HG03066 (cell line): ENCODE measurements at regions not wholly inside any gene's neighbourhood (a gene's known extent, or its start where the extent isn't known, plus 50 kb on each side); places are given as distances from the start of the nearest gene placed in this dataset.

ENCODE experiments used
- ATAC-seq: cut with Tn5 transposase; IDR thresholded peaks from one replicate; pipeline ENCODE4 v1.9.1; 2021; ENCODE audit warnings: low read depth; ENCODE audit not compliant: unreplicated experiment

- ATAC-seq = no peak
Measured at GRCh38 chr9:99326112-99326916, 104.2 kb downstream of the SEC61B start.

DNA sequence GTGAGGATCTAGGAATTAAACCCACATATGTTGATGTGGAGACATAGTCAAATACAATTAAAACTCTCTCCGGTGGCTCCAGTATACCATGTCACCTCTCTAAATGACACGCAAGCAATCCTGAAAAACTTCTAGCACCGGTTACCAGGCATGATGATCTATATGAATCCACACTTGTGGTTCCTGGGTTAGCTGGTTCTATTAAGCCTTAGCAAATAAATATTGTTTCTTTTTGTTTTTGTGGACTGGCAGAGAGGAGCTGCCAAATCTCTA lies 104.8 kb downstream of the SEC61B start:
- ATAC-seq = no peak

GRCh38 chr9:99327667-99328066 lies 105.6 kb downstream of the SEC61B start:
- no peak for ATAC-seq

DNA sequence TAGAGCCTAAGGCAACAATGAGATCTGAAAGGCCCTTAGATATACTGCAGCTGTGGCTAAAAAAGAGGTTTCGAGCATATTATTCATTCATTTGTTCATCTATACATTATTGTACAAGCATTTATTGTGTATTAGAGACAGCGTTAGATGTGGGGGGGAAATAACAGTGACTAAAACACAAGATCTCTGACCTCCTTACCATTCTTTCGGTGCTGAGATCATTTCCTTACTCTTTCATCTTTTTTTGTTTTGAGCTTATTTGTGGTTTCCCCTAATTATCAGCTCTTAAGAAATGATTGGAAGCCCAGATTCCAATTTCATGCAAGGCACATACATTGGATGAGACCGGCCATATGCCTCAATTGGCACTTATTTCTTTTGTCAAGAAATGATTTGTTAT lies 113.2 kb downstream of the SEC61B start:
- no peak for ATAC-seq

DNA sequence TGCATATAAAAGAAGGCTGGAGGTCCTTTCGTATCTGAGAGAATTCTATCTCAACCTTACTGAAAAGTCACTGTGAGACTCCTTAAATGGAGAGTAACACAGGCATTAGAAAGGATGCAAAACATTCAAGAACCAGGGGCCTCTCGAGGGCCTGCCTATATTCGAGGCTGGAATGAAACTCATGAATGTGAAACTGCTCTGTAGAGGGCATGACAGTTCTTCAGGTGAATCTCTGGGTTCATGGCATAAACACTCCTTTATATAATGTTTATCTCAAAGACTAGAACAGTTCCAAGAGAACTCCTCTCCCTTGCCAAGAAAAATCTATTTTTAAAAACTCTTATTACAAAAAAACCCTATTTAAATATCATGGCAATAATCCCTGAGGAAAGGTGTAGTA lies 113.9 kb downstream of the SEC61B start:
- no peak for ATAC-seq

DNA sequence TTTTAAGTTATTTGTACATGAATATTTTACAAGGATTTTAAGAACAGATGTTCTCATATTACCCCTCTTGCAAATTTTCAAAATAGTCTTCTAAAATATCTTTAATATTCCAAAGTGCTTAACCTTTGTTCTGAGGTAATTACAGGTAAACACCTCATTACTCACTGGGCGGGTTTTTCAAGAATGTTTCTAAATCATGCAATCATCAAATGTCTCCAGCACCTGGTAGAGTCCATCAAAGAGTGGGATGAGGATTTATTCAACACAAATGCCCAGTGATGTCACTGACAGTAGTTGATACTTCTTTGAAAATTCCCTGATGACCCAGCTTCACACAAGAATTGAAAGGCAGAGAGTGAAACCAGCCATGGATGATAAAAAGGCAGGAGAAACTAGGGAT lies 114.4 kb downstream of the SEC61B start:
- ATAC-seq = no peak

DNA sequence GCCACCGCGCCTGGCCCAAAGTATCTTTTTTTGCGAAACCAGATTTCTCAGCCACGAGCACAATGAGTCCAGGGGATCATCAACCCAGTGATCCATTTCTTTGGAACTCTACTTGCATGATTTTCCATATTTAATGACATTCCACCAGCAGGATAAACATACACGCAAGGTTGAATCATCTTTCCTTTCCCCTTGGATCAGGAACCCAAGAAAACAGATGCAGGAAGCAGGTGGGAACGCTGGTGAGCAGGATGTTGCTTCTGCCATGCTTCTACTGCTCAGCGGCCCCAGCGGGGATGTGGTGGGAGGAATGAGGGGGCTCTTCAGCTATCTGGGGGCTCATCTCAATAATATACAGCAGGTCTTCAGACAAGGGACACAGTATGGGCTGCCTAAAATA lies 118.2 kb downstream of the SEC61B start:
- ATAC-seq = no peak

GRCh38 chr9:99341686-99342085 lies 119.6 kb downstream of the SEC61B start:
- ATAC-seq = no peak

DNA sequence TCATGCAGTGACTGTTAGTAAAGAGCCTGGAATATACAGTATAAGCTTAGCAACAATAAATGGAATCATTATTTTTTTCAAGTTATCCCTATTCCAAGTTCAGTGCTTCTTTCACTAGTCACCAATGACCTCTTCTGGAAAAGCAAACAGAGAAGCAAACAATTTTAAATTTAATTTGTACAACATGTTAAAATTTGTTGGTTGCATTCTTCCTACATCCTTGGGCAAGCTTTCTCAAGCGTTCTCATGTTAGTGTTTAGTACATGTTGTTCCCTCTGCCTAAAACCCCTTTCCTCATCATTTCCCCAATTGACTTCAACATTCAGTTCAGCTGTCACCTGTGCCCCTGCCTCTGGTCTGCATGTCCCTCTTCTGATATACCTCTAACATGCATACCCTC lies 123.4 kb downstream of the SEC61B start:
- ATAC-seq = no peak

GRCh38 chr9:99345942-99346341 lies 123.9 kb downstream of the SEC61B start:
- no peak for ATAC-seq

- no peak for ATAC-seq
Measured at GRCh38 chr9:99347568-99347967, 125.5 kb downstream of the SEC61B start.

DNA sequence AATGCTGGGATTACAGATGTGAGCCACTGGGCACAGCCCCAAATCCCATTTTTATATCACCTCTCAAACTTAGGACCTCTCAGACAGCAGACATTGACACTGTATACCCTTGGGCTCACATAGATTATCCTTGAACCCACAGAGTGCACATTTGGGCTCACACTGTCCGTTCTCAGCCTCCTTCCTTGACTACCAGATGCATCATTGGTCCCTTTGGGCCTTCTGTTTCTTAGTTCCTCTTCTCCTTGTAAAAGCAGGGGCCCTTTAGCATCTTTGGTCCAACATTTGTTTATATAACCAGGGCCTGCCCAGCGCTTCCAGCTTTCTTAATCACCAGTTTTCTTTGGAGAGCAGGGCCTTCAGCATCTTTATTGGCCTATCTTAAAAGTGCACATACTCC lies 126.2 kb downstream of the SEC61B start:
- no peak for ATAC-seq

- no peak for ATAC-seq
Measured at GRCh38 chr9:99349870-99350269, 127.8 kb downstream of the SEC61B start.

DNA sequence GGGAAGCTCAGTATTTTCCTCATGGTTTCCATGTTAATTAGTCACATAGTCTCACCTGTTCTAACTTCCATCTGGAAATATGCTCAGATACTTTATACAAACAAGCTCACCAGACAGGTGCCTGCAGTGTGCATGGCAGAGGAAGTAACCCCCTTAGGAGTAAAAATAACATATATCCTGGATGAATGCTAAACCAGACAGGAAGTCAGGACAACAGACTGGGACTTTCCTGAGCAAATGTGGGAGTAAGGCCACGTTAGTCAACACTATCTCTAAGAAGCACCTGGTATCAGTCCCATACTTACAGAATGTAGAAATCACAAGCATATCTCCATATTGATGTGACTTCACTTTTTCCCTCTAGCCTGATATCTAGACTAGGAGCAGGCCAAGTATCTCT lies 128.4 kb downstream of the SEC61B start:
- no peak for ATAC-seq

DNA sequence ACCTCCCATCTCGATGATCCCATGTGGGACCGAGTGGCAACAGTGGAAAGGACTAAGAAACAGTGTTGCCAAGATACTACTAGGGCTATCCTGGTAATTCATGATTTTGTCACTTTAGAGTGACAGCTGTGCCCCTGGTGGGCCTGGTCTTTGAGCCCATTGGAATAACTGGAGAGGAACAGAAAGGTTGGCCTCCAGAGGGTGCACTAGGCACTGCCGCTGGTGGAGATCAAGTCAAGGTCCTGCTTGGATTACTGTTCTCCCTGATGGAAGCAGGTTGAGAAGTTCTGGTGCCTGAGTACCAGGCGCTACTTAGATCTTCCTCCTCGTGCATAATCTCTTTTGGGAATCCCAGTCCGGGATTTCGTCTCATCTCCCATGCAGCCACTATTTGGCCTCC lies 129.6 kb downstream of the SEC61B start:
- no peak for ATAC-seq

GRCh38 chr9:99352826-99353225 lies 130.7 kb downstream of the SEC61B start:
- ATAC-seq = no peak

DNA sequence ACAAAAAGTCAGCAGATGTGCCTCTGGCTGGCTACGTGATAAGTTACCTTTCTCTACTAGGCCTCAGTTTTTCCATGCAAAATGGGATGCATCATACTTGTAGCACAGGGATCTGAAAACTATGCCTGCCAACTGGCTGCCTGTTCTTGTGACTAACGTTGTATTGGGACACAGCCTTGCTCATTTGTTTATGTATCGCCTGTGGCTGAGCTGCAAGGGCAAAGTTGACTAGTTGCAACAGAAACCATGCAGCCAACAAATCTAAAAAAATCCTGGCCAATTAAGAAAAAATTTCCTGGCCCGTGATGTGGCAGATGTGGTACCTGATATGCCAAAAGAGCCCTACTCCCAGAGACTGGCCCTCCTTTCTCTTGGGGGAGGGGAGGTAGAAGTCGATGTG lies 131.3 kb downstream of the SEC61B start:
- no peak for ATAC-seq

DNA sequence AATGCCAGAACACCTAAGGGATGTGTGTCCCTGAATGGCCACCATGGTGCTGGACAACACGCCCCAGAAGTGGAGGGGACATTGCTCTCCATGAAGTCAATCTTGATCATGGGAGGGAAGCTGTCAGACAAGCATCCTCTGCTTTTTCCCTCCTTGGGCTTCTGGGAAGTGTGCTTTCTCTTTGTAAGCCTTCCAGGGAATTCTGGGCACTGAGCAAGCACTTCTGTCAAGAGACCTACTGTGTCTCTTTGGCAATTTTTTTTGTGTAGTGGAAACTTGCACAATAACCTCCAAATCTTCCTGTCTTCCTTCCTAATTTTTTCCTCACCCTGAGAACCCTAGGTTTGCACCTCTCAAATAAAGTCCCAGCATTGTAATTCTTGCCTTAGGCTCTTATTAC lies 132.0 kb downstream of the SEC61B start:
- ATAC-seq = no peak

GRCh38 chr9:99356512-99356971 lies 134.5 kb downstream of the SEC61B start:
- no peak for ATAC-seq

- no peak for ATAC-seq
Measured at GRCh38 chr9:99357575-99357974, 135.5 kb downstream of the SEC61B start.

DNA sequence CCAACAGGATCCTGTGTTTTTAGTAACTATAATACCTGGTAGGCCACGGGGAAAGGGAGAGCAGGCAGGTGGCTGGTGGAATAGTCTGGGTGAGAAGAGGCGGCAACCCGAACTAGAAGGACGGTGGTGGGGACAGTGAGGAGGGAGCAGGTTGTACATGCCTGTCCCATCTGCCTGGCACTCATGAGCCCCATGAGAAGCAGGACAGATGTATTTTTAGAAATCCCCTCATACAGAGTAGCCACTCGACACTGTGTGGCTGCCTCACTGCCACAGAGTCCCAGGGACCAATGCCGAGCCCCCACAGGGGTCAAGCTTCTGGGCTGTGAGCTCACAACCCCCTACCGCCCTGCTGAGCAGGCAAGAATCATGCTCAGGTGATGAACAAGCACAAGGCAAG lies 136.6 kb downstream of the SEC61B start:
- no peak for ATAC-seq

GRCh38 chr9:99359336-99359735 lies 137.3 kb downstream of the SEC61B start:
- ATAC-seq = no peak

GRCh38 chr9:99360026-99360425 lies 137.9 kb downstream of the SEC61B start:
- ATAC-seq = no peak
